NOMO-1 treated with dmso at 0.1 percent for 144 hours (cell line): ENCODE measurements at regions not wholly inside any gene's neighbourhood (a gene's known extent, or its start where the extent isn't known, plus 50 kb on each side); places are given as distances from the start of the nearest gene placed in this dataset.
"Not testable (repeated sequence)": the region's sequence is repeated elsewhere in the genome, so short reads cannot be mapped to it uniquely, and the experiment has no call there.

Experiments used
- DNase-seq: peaks from one replicate; lab custom pipeline; 2025; ENCODE audit not compliant: unreplicated experiment; lab: John Stamatoyannopoulos, UW

DNA sequence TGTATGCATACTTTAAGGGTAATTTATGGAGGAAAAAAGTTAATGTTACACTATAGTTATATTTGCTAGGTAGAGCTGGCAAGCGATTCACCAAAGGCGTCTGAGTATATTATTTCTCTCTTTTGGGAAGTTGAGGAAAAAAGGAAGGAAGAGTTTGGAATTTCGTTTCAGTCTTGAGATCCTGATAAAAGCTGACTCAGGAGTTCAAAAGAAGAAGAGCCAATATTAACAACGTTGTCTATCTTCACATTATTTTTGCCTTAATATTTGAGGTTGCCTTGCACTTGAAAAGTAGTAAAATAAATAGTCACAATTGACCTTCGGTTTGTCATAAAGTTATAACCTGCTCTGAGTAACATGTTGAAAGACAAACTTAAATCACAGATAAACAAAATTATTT, 888.6 kb downstream of the KCNJ2 start:
- no peak for DNase-seq

DNA sequence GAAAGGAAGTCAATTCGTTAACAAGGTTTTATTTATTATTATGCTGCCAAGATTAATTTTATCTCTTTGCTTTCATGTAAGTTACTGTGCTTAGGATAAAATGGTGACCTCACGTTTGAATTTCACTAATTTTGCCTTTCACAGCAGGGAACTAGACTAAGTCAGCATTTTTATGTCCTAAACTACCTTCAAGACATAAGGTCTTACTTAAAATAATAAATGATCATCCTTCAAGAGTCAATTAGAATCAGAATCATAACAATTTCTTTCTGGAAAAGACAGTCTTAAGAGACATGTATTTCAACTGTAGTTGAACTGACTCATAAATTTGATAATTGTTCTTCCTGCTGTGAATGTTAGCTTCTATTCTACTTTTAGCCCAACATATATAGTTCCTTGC, 893.8 kb downstream of the KCNJ2 start:
- DNase-seq = no peak

DNA sequence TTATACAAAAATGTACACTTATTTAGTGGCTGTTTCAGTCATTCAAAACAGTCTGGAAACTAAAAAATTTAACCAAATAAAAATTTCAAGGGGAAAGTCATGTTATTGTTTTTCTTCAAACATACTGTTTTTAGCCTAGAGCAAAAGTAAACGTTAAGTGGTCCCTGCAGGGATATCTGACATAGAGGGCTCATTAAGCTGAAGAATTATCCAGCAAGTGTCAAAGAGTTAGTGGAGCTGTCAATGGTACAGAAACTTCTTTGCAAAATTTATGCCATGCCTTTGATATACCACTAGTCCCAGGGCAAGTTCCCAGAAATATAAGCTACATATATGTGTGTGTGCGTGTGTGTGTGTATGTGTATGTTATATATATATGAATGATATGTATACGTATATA, 894.2 kb downstream of the KCNJ2 start:
- no peak for DNase-seq

DNA sequence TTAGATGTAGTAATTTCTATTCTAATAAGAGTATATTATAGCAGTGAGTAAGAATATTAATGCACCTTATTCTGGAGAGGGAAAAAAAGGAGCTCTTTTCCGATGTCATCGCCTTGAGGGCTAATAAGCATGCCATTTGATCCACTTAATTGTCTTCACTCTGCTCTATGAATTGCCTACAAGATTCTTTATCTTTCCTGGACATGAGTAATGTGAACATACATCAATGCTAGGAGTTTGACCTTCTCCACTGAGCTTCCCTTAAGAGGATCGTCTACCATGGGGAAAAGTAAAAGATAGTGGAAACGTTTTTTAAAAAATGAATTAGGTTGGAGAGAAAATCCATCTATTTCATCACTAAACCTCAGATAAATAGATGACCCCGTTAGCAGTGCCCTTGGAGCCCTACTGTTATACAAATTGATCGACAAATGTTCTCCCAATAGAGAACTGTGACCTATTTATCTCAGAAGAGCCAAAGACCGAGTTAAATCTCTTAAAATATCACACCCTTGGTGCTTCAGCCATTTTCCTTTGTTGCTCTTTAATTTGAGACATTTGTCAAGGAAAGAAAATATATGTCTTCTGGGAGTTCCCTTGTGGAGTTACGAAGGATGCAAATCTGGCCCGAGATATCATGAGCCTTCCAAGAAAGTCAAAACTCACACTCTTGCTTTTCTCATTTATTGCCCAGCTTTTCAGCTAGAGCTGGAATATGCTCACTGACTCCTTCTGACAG, 898.5 kb downstream of the KCNJ2 start:
- DNase-seq = no peak

DNA sequence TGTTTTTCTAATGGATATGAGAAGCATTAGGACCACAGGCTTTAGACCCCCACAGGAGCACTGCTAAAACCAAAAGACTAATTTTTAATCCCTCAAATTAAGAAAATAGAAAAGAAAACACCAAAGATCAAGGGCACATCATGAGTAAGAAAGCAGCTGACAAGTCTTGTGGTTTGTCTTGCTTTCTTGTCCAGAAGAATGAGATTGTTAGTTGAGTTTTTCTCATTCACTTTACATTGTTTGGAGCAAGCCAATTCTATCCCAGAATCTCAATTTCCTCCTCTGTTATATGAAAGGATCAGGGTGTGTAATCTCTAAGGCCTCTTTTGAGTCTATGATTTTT, 899.0 kb downstream of the KCNJ2 start:
- no peak for DNase-seq

DNA sequence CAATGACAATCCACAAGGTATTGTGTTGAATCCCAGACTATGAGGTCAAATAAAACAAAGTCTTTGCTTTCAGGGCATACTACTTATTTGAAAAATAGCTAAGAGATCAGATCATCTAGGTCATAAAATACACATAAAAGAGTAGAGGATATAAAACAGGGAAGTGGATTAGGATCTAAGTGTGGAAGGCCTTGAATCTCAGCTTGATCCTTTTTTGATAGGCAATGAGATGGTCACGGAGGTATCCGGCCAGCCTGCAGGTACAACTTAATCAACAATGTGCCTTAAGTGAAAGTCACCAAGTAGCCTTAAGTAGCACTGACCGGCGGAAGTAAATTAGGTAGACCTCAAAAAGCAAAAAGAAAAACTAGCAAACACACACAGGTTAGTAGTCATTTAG, 901.7 kb downstream of the KCNJ2 start:
- no peak for DNase-seq

DNA sequence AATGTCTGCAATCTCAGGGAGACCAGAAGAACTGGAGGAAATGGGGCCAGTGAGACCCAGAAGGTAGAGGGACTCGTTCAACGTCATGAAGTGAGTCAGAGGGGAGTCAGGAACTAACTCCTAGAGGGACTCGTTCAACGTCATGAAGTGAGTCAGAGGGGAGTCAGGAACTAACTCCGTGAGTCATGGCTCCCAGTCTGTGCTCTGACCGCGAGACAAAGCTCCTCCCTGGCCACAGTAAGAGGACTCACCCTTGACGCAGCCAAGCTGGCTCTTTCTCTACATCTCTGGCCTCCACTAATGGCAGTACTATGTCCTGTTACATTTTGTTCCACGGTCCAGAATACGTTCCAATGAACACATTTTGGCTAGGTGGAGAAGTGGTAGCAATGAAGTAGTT, 902.5 kb downstream of the KCNJ2 start:
- peak; percentile 8 for DNase-seq

DNA sequence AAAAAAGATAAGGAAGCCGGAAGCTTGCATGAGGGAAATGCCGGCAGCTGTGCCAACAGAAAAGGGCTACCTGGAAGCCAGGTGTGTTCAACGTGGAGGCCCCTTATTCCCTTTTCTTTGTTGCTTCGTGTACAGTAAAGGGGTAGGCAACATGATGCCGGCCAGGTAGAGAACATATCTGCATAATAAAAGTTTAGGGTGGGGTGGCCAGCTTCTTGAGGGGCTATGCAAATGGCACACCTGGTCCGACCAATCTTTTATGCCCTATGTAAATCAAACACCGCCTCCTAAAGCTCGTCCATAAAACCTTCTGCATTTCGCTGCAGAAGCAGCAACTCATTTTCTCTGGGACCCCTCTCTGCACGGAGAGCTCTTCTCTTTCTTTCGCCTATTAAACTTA, 911.6 kb downstream of the KCNJ2 start:
- no peak for DNase-seq

DNA sequence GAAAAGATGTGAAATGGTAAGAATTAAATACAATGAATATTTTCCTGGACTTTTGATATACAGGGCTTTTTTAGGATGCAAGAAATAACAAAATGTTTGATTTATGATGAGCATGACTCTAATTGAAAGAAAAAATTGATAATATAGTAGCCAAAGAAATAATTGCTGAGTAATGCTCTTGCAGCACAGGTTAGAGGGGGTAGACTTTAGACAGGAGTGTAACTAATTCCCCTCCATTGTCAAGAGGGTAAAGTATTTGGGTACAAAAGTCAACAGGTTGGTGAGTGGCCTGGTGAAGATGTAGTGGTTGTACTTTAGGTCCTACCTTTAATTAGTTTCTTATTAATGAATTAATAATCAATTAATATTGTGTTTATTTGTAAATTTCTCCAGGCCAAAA, 912.3 kb downstream of the KCNJ2 start:
- no peak for DNase-seq

DNA sequence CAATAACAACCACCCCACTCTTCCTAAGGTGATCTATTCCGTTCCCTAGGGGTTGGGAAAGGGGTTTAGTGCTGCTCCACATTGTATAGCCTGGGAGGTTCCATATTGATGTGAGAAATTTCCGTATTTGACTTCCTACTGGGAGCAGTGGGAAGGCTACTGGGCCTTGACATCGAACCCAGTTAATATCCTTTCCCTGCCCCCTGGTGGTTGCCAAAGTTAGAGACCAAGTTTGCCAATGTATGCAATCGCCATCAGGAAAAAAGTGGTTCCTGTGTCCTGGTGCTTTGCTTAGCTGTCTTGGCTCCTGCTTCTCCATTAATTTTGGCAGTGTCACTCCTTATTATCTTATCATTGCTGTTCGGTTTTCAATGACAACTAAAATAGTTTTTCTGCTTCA, 914.9 kb downstream of the KCNJ2 start:
- DNase-seq = no peak

DNA sequence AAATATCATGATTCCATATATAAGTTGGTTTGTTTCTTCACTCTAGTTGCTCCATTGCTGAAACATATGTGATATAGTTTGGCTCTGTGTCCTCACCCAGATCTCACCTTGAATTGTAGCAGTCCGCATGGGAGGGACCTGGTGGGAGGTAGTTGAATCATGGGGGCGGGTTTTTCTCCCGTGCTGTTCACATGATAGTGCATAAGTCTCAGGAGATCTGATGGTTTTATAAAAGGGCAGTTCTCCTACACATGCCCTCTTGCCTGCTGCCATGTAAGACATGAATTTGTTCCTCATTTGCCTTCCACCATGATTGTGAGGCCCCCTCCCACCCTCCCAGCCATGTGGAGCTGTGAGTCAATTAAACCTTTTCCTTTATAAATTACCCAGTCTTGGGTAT, 915.5 kb downstream of the KCNJ2 start:
- no peak for DNase-seq

DNA sequence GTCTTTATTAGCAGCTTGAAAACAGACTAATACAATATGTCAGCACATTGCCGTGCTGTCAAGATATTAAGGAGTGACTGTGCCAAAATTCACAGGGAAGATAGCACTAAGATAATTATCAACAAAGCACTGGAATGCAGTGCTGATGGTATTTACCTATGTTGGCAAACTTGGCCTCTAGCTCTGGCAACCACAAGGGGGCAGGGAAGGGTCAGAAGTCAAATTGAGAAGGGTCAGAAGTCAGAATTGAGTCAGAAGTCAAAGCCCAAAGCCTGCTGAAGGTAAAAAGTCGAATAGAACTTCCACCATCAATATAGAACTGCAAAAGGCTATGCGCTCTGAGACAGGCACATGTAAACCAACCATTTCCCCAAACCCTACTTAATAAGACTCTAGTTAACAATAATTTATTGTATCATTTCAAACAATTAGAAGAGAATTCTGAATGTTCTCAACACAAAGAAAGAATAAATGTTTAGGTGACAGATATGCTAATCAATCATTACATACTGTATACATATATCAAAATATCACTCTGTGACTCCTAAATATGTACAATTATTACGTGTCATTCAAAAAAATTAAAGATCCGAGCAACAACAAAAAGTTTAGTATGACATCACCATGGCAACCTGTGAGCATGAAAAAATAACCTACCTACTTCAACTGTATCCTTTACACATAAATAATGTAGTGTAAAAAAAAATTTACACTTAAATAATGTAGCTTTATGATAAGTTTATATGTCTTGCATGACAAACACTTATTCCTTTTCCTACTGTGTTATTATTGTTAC, 916.1 kb downstream of the KCNJ2 start:
- peak; percentile 4 for DNase-seq

DNA sequence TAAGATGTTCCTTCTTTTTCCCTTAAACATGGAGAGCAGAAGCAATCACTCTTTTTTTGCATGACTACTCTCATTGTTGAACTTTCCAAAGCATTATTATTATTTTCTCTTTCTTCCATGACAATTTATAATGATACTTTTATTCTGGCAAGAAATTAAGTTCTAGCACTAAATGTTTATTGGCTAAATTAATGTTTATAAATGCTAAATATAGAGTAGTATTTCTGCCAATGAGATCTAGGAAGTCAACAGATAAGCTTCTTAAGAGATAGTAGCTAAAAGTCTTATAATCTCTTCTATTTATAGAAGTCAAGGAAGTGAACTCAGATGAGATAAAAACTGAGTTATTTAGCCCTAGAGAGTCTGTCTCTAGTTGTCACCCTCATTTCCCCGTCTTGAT, 920.1 kb downstream of the KCNJ2 start:
- no peak for DNase-seq

DNA sequence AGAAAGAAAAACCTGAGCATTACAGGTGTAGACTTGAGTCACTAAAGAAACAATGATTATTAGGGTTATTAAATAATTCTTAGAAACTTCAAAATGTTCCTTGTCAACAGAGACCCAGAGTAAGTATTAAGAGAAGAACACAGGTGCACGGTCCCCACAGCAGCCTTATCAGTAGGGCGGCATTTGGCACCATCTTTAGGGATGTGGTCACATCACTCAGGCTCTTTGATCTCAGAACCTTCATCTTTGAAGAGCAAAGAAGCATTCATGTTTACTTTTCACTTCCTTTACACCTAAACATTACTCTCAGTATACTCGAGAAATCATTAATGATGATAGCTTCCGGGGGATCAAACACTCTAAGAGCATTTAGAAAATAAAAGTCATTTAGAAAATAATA, 928.7 kb downstream of the KCNJ2 start:
- DNase-seq = no peak

DNA sequence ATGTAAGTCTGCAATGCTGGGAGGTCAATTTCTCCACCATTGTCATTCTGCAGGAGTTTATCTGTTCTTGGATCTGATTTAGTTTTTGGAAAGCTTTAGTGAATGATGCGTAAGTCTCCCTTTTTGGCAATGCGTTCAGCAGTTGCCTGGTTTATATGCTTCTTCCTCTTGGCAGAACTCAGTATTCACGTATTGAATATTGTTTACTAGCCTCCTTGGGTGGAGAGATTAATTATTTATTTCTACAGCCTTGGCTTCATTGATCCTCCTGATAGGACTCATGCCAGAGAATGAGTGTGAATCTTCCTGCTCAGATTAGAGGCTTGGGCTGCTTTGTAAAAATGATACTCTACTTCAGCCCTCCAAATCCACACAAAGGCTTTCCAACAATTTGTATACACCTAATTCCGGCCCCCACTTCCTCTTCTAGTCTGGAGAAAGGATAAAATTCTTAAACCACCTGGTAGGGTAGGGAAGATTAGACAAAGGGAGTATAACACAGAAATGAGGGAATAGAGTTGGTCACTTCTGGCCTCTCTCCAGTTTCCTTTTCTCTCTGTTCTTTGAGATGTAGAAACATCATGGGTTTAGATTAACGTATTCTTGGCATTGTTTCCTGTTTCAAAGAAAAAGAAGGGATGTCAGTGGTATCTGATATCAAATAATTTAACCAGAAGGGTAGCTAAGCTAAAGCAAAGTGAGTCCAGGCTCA, 929.8 kb downstream of the KCNJ2 start:
- no peak for DNase-seq

DNA sequence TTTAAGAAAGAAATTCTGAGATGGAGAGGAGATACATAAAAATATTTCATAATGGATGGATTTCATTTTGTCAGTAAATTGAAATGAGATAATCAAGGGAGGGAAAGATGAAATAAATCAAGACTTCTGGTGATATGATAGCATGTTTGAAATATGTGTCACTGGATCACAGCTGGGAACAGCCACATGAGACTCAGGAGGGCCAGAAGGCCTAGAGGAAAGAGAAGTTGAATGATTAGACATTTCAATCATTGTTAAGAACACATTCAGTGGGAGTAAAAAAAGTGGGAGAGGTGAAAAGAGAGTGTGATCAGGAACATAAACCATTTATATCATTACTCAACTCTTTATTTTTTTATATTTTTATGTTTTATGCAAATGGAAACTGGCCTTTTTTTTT, 933.4 kb downstream of the KCNJ2 start:
- DNase-seq = no peak

DNA sequence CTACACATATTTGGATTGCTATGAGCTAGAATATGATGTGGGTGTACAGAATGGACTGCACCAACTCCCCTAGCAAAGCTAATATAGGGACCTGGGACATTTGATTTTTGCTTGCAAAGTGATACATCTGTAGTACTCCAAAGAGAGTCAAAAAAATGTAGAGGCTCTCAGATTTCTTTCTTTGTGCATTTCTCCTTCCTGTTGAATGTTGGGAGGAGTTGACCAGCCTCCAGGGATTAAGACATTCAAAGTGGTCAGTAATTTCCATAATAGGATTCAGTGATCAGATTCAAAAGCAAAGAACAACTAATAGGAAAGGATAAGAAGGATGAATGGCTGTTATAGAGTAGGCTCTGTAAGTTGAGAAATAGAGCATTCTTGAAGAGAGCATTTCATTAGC, 934.9 kb downstream of the KCNJ2 start:
- no peak for DNase-seq

DNA sequence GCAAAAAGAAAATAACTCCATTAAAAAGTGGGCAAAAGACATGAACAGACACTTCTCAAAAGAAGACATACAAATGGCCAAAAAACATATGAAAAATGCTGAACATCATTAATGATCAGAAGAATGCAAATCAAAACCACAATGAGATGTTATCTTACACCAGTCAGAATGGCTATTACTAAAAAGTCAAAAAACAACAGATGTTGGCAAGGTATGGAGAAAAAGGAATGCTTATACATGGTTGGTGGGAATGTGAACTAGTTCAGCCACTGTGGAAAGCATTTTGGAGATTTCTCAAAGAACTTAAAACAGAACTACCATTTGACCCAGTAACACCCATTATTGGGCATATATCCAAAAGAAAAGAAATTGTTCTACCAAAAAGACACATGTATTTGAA, 936.7 kb downstream of the KCNJ2 start:
- not testable (repeated sequence) for DNase-seq

DNA sequence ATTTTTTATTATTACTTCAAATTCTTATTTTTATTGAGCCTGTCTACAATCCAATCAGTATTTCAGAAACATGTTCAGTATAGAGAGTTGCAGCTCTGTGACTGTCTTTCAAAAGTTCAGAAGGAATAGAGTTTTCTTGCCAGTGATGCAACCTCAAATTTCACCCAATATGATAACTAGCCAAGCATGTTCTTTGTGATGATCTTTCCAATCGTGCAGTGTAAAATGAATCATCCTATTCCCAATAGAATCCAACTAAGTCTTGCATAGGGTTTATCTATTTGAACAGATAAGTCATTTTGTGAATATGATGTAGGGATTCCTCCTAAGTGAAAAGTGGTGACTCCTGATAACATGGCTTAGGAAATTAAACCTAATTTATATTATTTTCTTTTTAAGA, 937.8 kb downstream of the KCNJ2 start:
- DNase-seq = no peak

DNA sequence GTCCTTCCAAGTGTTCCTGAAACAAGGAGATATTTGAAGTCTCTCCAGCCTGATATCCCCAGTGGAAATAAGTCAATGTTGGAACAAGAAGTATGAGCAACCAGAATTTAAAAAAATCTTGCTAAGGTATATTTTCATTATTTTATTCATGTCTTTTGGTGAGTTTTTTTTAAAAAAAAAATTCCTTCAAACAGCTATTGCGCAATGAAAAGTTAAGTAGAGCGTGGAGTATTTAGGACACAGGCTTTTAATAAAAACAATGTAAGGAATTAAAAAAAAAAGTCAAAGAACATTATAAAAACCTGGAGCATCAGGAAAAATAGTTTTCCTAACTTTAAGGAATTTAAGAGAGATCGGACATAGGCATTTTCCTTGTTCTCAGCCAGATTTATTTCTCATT, 940.4 kb downstream of the KCNJ2 start:
- no peak for DNase-seq

DNA sequence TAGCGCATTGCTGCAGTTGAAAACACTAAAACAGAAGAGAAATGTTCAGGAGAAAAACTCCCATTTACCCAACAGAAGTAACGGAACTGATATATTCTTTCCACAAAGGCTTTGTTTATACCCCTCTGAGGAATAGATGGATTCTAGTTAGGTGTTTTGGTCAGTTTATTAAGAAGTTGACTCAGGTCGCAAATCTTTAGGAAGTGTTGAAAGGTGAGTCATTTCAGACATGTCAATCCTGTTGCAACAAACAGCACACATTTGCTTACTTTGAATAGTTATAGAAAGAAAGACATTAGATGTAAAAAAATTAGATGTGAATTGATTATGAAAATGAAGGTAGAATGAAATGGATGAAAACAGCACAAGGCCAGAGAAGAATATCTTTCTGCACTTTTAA, 941.0 kb downstream of the KCNJ2 start:
- DNase-seq = no peak

DNA sequence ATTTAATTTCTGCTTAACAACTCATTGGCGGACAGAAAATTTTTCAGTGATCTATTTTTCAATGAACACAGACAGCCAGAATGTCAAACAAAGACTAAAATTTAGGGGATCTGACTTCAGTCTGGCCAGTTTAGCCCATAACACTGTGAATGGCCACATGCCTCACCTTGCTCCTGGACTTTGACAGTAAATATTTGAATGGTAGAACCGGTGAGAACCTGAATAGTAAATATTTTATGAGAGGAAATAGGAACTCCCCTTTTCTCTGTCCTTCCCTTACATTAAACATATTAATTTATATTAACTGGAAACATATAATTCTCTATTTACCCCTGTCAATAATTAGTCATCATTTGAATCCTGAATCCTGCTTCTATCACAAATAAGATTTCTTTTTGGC, 942.1 kb downstream of the KCNJ2 start:
- no peak for DNase-seq
